A673 (cell line): ENCODE measurements at regions not wholly inside any gene's neighbourhood (a gene's known extent, or its start where the extent isn't known, plus 50 kb on each side); places are given as distances from the start of the nearest gene placed in this dataset.
"Not testable (repeated sequence)": the region's sequence is repeated elsewhere in the genome, so short reads cannot be mapped to it uniquely, and the experiment has no call there.

Experiments
- BruUV-seq: library from RNA; stranded (reverse); fragments of 400-500 nt; replicated peaks from 2 replicates; lab custom pipeline; 2021; lab: Mats Ljungman, UMichigan
- CTCF ChIA-PET: fragments of 300-600 bp; sonication (Branson Sonifier 250); formaldehyde crosslinking; loops from one replicate; lab custom pipeline; 2022; ENCODE audit warnings: antibody characterized with exemption; lab: Charles Lee
- POLR2A ChIA-PET: fragments of 300-600 bp; sonication (Branson Sonifier 250); formaldehyde crosslinking; loops from one replicate; lab custom pipeline; 2022; ENCODE audit warnings: antibody characterized with exemption; ENCODE audit not compliant: low non-redundant PET; lab: Charles Lee
- DNase-seq: peaks from one replicate; pipeline ENCODE4 v3.0.0-alpha.2; 2015; ENCODE audit warnings: low spot score
- H3K27ac ChIP-seq: fragments of 200-600 bp; sonication (generic); 2 replicates; pipeline ENCODE4 v1.5.1; 2016; ENCODE audit warnings: mixed run types, low read depth, mild to moderate bottlenecking, mixed read lengths, antibody characterized with exemption, low read length; ENCODE audit not compliant: poor library complexity, severe bottlenecking
- H3K27me3 ChIP-seq: fragments of 200-600 bp; sonication (generic); replicated peaks from 2 replicates; pipeline ENCODE4 v1.6.1; 2017; ENCODE audit warnings: mixed run types, low read depth, mild to moderate bottlenecking, mixed read lengths, antibody characterized with exemption, low read length; ENCODE audit not compliant: insufficient read depth, poor library complexity
- H3K36me3 ChIP-seq: fragments of 200-600 bp; sonication (generic); 2 replicates; pipeline ENCODE4 v1.6.1; 2016; ENCODE audit warnings: mixed run types, mild to moderate bottlenecking, mixed read lengths, antibody characterized with exemption, low read length; ENCODE audit not compliant: insufficient read depth, poor library complexity, severe bottlenecking
- H3K4me1 ChIP-seq: fragments of 200-600 bp; sonication (generic); 2 replicates; pipeline ENCODE4 v1.6.1; 2017; ENCODE audit warnings: mixed run types, mild to moderate bottlenecking, mixed read lengths, antibody characterized with exemption, low read length; ENCODE audit not compliant: insufficient read depth, poor library complexity, severe bottlenecking
- H3K4me3 ChIP-seq: fragments of 200-600 bp; sonication (generic); 2 replicates; pipeline ENCODE4 v1.5.1; 2016; ENCODE audit warnings: low read depth, mixed run types, mild to moderate bottlenecking, mixed read lengths, low read length; ENCODE audit not compliant: poor library complexity, severe bottlenecking
- H3K9me3 ChIP-seq: fragments of 200-600 bp; sonication (generic); 2 replicates; pipeline ENCODE4 v1.6.1; 2016; ENCODE audit warnings: mixed run types, low read depth, mild to moderate bottlenecking, mixed read lengths, antibody characterized with exemption, low read length; ENCODE audit not compliant: poor library complexity, severe bottlenecking
- CTCF ChIP-seq: fragments of 300-800, 200-600 bp; sonication (generic); conservative IDR thresholded peaks from 2 replicates; pipeline ENCODE4 v1.5.1; 2017; ENCODE audit warnings: low read depth, mild to moderate bottlenecking, antibody characterized with exemption, low read length, moderate library complexity, mixed read lengths
- EZH2 ChIP-seq: fragments of 200-600 bp; sonication (generic); IDR thresholded peaks from 2 replicates; pipeline ENCODE4 v1.6.1; 2017; ENCODE audit warnings: borderline replicate concordance, low read depth, mild to moderate bottlenecking, mixed read lengths, antibody characterized with exemption, low read length; ENCODE audit not compliant: poor library complexity, severe bottlenecking
- intact Hi-C: fragments of 100-400 bp; cut with micrococcal nuclease; formaldehyde crosslinking; loops from one replicate; pipeline ENCODE4 v1.10.0; 2022; ENCODE audit not compliant: unreplicated experiment

GRCh38 chr5:163309914-163310313, 127.5 kb upstream of the CCNG1 start:
- POLR2A ChIA-PET = no interaction called here
- CTCF ChIA-PET = no interaction called here

GRCh38 chr5:163310997-163311396, 126.4 kb upstream of the CCNG1 start:
- no peak for DNase-seq
- BruUV-seq = no TSS peak
- no peak for TF ChIP-seq EZH2
- no peak for TF ChIP-seq CTCF
- Histone ChIP-seq H3K27me3 (no peaks in the 10 kb centered on the region), H3K4me1 (no peaks in the 10 kb centered on the region), H3K4me3 (no peak overlapping the region), H3K9me3 (no peaks in the 10 kb centered on the region), H3K36me3 (no peaks in the 10 kb centered on the region), H3K27ac (no peak overlapping the region)
- CTCF ChIA-PET = no interaction called here
- intact Hi-C loops = no loop called here
- POLR2A ChIA-PET = no interaction called here

More at GRCh38 chr5:163309914-163310313, 127.5 kb upstream of the CCNG1 start:
- DNase-seq = no peak
- Histone ChIP-seq H3K27me3 (no peaks in the 10 kb centered on the region), H3K4me1 (no peaks in the 10 kb centered on the region), H3K27ac (no peak overlapping the region), H3K36me3 (no peaks in the 10 kb centered on the region), H3K9me3 (no peaks in the 10 kb centered on the region), H3K4me3 (no peak overlapping the region)
- TF ChIP-seq CTCF (no peak), EZH2 (no peak)
- intact Hi-C loops = no loop called here
- no TSS peak for BruUV-seq

- no peak overlapping the region for H3K27ac ChIP-seq
- no peak overlapping the region for H3K4me3 ChIP-seq
- H3K27me3 ChIP-seq = no peaks in the 10 kb centered on the region
- no peaks in the 10 kb centered on the region for H3K4me1 ChIP-seq
- POLR2A ChIA-PET = no interaction called here
- BruUV-seq = no TSS peak
- no peak for TF ChIP-seq EZH2
- TF ChIP-seq CTCF = no peak
- DNase-seq = no peak
- CTCF ChIA-PET = no interaction called here
- H3K36me3 ChIP-seq = no peaks in the 10 kb centered on the region
- intact Hi-C loops = no loop called here
- no peaks in the 10 kb centered on the region for H3K9me3 ChIP-seq
These were observed 124.8 kb upstream of the CCNG1 start for GRCh38 chr5:163312598-163312997.

GRCh38 chr5:163313049-163313448, 124.3 kb upstream of the CCNG1 start:
- CTCF ChIA-PET, POLR2A ChIA-PET, intact Hi-C loops, BruUV-seq, H3K9me3 ChIP-seq, H3K4me3 ChIP-seq, DNase-seq, H3K27me3 ChIP-seq, H3K36me3 ChIP-seq, H3K27ac ChIP-seq, H3K4me1 ChIP-seq: not testable (repeated sequence)

- H3K4me1 ChIP-seq, H3K27me3 ChIP-seq, BruUV-seq, CTCF ChIA-PET, H3K27ac ChIP-seq, H3K36me3 ChIP-seq, H3K9me3 ChIP-seq, H3K4me3 ChIP-seq, intact Hi-C loops, POLR2A ChIA-PET, DNase-seq: not testable (repeated sequence)
These were observed 121.0 kb upstream of the CCNG1 start for GRCh38 chr5:163316374-163316773.
